ENCODE measurements at regions not wholly inside any gene's neighbourhood (a gene's known extent, or its start where the extent isn't known, plus 50 kb on each side); places are given as distances from the start of the nearest gene placed in this dataset.
"Not testable (repeated sequence)": the region's sequence is repeated elsewhere in the genome, so short reads cannot be mapped to it uniquely, and the experiment has no call there.

- DNase-seq: no peak
Observed at GRCh38 chr12:114616081-114616480, 67.9 kb downstream of the TBX3 start.

GRCh38 chr12:114614040-114614439 is 69.9 kb downstream of the TBX3 start:
- DNase-seq: no peak

GRCh38 chr12:114612062-114612461 is 71.9 kb downstream of the TBX3 start:
- DNase-seq: no peak

GRCh38 chr12:114611145-114612018 is 72.6 kb downstream of the TBX3 start:
- DNase-seq: no peak

- DNase-seq: no peak
Observed at GRCh38 chr12:114608509-114608908, 75.5 kb downstream of the TBX3 start.

GRCh38 chr12:114605918-114606317 is 78.1 kb downstream of the TBX3 start:
- no peak for DNase-seq

- no peak for DNase-seq
Observed at GRCh38 chr12:114604606-114605005, 79.4 kb downstream of the TBX3 start.

GRCh38 chr12:114600584-114600983 is 83.4 kb downstream of the TBX3 start:
- not testable (repeated sequence) for DNase-seq

GRCh38 chr12:114598111-114598510 is 85.9 kb downstream of the TBX3 start:
- no peak for DNase-seq

GRCh38 chr12:114592946-114593345 is 91.0 kb downstream of the TBX3 start:
- no peak for DNase-seq

GRCh38 chr12:114588061-114588460 is 95.9 kb downstream of the TBX3 start:
- DNase-seq: no peak

- DNase-seq: no peak
Observed at GRCh38 chr12:114580306-114580705, 103.7 kb downstream of the TBX3 start.

GRCh38 chr12:114579389-114579788 is 104.6 kb downstream of the TBX3 start:
- DNase-seq: no peak

GRCh38 chr12:114562654-114563053 is 121.3 kb downstream of the TBX3 start:
- no peak for DNase-seq

GRCh38 chr12:114555451-114555850 is 128.5 kb downstream of the TBX3 start:
- no peak for DNase-seq

GRCh38 chr12:114547636-114548035 is 136.3 kb downstream of the TBX3 start:
- DNase-seq: no peak

GRCh38 chr12:114530417-114530816 is 124.5 kb upstream of the TBX5 start:
- DNase-seq: no peak

GRCh38 chr12:114529966-114530365 is 124.0 kb upstream of the TBX5 start:
- DNase-seq: no peak

GRCh38 chr12:114528766-114529165 is 122.8 kb upstream of the TBX5 start:
- no peak for DNase-seq

- not testable (repeated sequence) for DNase-seq
Observed at GRCh38 chr12:114521160-114521559, 115.2 kb upstream of the TBX5 start.

GRCh38 chr12:114512351-114512750 is 106.4 kb upstream of the TBX5 start:
- no peak for DNase-seq

- DNase-seq: peak; percentile 51
Observed at GRCh38 chr12:114508529-114509129, 102.7 kb upstream of the TBX5 start.

- DNase-seq: no peak
Observed at GRCh38 chr12:114506651-114507050, 100.7 kb upstream of the TBX5 start.

- DNase-seq: no peak
Observed at GRCh38 chr12:114504311-114504710, 98.4 kb upstream of the TBX5 start.

- no peak for DNase-seq
Observed at GRCh38 chr12:114501474-114501807, 95.5 kb upstream of the TBX5 start.

Measured in inflammatory macrophage treated with lipopolysaccharide for 4 hours (primary cell).